GM21390 (cell line): ENCODE measurements at regions not wholly inside any gene's neighbourhood (a gene's known extent, or its start where the extent isn't known, plus 50 kb on each side); places are given as distances from the start of the nearest gene placed in this dataset.
A peak's percentile ranks its signal among the peaks of the same experiment; 100 is the strongest.

Experiments used
- ATAC-seq: cut with Tn5 transposase; IDR thresholded peaks from one replicate; pipeline ENCODE4 v1.9.1; 2021; ENCODE audit not compliant: unreplicated experiment

DNA sequence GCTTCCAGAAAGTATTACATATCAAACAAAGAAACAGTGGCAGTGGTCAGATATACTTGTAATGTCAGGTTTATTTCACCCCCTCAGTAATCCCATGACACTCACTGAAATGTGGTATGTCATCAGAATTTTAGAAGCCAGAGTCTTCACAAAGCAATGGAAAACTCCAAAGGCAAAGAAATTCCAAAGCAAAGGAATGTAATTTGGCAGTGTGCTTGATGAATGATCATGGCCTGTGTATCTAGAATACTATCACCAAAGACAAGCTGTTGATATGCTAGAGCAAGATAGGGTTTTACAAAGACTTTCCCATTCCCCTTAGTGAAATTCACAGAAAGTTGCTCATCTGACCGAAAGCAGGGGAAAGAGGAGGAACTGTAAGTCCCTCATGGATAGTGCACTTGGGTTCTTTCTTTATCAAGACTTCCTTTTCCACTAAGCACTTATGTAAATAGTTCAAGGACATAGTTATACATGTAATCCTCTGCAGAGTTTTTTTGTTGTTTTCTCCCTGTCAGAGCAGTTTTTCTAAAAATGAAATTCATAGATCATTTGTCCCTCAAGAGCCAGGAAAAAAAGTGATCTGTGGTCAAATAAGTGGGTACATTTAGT lies 243.4 kb downstream of the NHLRC3 start:
- no peak for ATAC-seq

DNA sequence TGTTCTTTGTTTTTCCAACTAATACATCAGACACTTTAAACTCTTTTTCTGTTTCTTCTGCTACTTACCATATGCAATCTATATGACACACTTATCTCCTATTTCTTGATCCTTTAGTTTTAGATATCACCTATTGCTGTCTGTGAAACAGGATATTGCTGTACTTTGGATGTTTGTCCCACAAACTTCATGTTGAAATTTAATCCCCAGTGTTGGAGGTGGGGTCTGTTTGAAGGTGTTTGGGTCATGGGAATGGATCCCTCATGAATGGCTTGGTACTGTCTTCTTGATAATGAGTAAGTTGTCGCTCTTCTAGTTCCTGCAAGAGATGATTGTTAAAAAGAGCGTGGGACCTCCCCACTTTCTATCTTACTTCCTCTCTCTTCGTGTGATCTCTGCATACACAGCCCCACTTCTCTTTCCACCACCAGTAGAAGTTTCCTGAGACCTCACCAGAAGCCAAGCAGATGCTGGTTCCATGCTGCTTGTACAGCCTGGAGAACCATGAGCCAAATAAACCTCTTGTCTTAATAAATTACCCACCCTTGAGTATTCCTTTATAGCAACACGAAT lies 244.2 kb downstream of the NHLRC3 start:
- ATAC-seq = peak; percentile 95

DNA sequence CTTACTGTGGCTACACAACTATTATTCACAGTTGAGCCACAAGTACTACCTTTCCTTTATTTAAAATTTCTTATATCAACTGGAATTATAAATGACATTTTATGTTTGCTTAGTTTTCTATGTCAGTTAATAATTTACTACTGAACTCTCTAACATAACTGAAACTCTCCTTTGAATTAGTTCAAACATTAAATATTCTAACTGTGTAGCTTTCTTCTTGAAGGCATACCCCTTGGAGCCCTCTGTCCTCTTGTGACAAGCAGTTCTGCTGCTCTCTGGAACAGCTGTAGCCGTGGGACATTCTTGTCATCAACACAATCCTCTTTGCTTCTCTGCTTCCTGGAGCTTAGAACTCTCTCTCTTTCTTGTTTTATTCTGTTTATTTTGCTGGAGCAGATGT lies 244.8 kb downstream of the NHLRC3 start:
- no peak for ATAC-seq

DNA sequence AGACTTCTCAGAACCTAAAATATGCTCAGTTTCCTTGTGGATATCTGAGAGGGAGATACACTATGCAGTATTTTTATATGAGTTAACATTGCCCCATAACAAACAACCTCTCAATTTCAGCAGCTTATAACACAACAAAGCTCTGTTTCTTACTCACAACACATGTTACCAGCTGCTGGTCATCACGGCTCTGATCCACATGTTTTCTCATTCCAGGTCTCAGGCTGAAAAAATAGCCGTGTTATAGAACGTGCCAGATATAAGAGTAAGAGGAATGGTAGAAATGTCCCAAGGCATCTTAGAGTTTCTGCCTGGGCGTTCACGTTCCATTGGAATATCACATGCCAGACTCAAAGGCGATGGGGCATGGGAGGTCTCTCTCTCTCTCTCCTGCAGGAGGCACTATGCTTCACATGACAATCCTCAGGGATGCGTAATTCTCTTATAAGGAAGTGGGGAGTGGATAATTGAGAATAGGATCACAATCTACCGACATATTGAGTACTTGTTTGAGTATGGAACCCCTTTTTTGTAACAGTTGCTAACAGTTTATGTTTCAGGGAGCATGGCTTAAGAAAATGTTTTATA lies 246.6 kb downstream of the NHLRC3 start:
- ATAC-seq = no peak
